HepG2 (cell line): ENCODE measurements at regions not wholly inside any gene's neighbourhood (a gene's known extent, or its start where the extent isn't known, plus 50 kb on each side); places are given as distances from the start of the nearest gene placed in this dataset.

Experiments used
- ATAC-seq: fragments of 200-7000 bp; cut with Tn5 transposase; 3 replicates; pipeline ENCODE4 v1.9.1; 2020; ENCODE audit warnings: mild to moderate bottlenecking, moderate library complexity
- BruUV-seq: library from RNA; stranded (reverse); fragments of 400-500 nt; replicated peaks from 2 replicates; lab custom pipeline; 2021; lab: Mats Ljungman, UMichigan
- CTCF ChIA-PET: fragments of 300-600 bp; formaldehyde crosslinking; extraction: SDS; loops from one replicate; lab custom pipeline; 2021; ENCODE audit warnings: low total read pairs, inconsistent platforms, low intra/inter-chr PET ratio; lab: Yijun Ruan, JAX
- POLR2A ChIA-PET: fragments of 350-600 bp; sonication (Branson Sonifier 250); formaldehyde crosslinking; loops from one replicate; lab custom pipeline; 2020; ENCODE audit warnings: antibody characterized with exemption, inconsistent platforms; lab: Yijun Ruan, JAX
- DNase-seq: peaks from one replicate; pipeline ENCODE4 v3.0.0-alpha.2; 2015; ENCODE audit warnings: low spot score
- FAIRE-seq: peaks from 3 replicates; lab custom pipeline; 2011; peaks lifted over from hg19 to GRCh38; lab: Jason Lieb, UNC
- H2AFZ ChIP-seq: one replicate; pipeline ENCODE4 v1.6.1; 2011; ENCODE audit warnings: low read length, inconsistent platforms
- H3K27ac ChIP-seq: fragments of 300-600 bp; 3 replicates; pipeline ENCODE4 v1.8.0; 2011; ENCODE audit warnings: mixed run types, mild to moderate bottlenecking, mixed read lengths, low read length, inconsistent platforms; ENCODE audit not compliant: insufficient read depth; ENCODE audit errors: extremely low read length
- H3K27me3 ChIP-seq, 2 experiments: fragments of 200-600 bp in 1 of 2; 2 replicates in 1 of 2; 3 replicates in 1 of 2; pipeline versions ENCODE4 v1.6.0 to v1.8.0; 2011; ENCODE audit warnings: low read length in 2 of 2, mild to moderate bottlenecking in 2 of 2, moderate library complexity in 2 of 2, inconsistent platforms in 1 of 2; ENCODE audit not compliant: insufficient read depth in 2 of 2, control insufficient read depth in 1 of 2
- H3K36me3 ChIP-seq, 2 experiments: fragments of 200-600 bp in 1 of 2; replicated peaks in 1 of 2; 2 replicates in 1 of 2; 3 replicates in 1 of 2; pipeline versions ENCODE4 v1.5.1 to v1.8.0; 2011; ENCODE audit warnings: low read length in 2 of 2, inconsistent platforms in 1 of 2; ENCODE audit not compliant: insufficient read depth in 2 of 2, control insufficient read depth in 1 of 2
- H3K4me1 ChIP-seq: 2 replicates; pipeline ENCODE4 v1.5.1; 2012; ENCODE audit warnings: low read length, inconsistent platforms; ENCODE audit not compliant: insufficient read depth
- H3K4me2 ChIP-seq: 2 replicates; pipeline ENCODE4 v1.6.0; 2011; ENCODE audit warnings: low read depth, low read length, inconsistent platforms
- H3K4me3 ChIP-seq, 3 experiments: fragments of 200-600 bp in 1 of 3; sonication (generic), shearing (Covaris generic) in 1 of 3; replicated peaks in 1 of 3; 2 replicates each; pipeline ENCODE4 v1.5.1; 2011 to 2016; ENCODE audit warnings: low read length in 3 of 3, inconsistent platforms in 2 of 3, low read depth in 2 of 3, mild to moderate bottlenecking in 2 of 3, control low read depth in 1 of 3, mixed read lengths in 1 of 3; ENCODE audit not compliant: insufficient read depth in 1 of 3
- H3K79me2 ChIP-seq: one replicate; pipeline ENCODE4 v1.6.1; 2011; ENCODE audit warnings: low read length, inconsistent platforms; ENCODE audit not compliant: insufficient read depth
- H3K9ac ChIP-seq: 2 replicates; pipeline ENCODE4 v1.6.0; 2011; ENCODE audit warnings: mild to moderate bottlenecking, low read depth, low read length, inconsistent platforms; ENCODE audit not compliant: insufficient read depth
- H3K9me3 ChIP-seq: 2 replicates; pipeline ENCODE4 v1.5.1; 2012; ENCODE audit warnings: mild to moderate bottlenecking, low read length
- H4K20me1 ChIP-seq: 2 replicates; pipeline ENCODE4 v1.6.0; 2011; ENCODE audit warnings: inconsistent platforms, mild to moderate bottlenecking, low read length, moderate library complexity; ENCODE audit not compliant: insufficient read depth
- CCAR2 ChIP-seq: fragments of 200-400 bp; formaldehyde crosslinking; optimal IDR thresholded peaks from 2 replicates; pipeline ENCODE3; 2018; ENCODE audit warnings: low read depth, mild to moderate bottlenecking, low read length, moderate library complexity
- HMG20A ChIP-seq: IDR thresholded peaks from 2 replicates; pipeline ENCODE4 v1.6.1; 2016; ENCODE audit warnings: borderline replicate concordance
- ZC3H4 ChIP-seq: sonication (generic); formaldehyde crosslinking; IDR thresholded peaks from 2 replicates; pipeline ENCODE4 v1.4.0; 2020; ENCODE audit warnings: missing genetic modification reagents, borderline replicate concordance
- ZNF329 ChIP-seq: sonication (generic); formaldehyde crosslinking; IDR thresholded peaks from 2 replicates; pipeline ENCODE4 v1.9.0; 2021; ENCODE audit warnings: low read depth, mild to moderate bottlenecking, missing genetic modification reagents
- ZNF343 ChIP-seq: sonication (generic); formaldehyde crosslinking; IDR thresholded peaks from 2 replicates; pipeline ENCODE4 v1.4.0; 2020; ENCODE audit warnings: mild to moderate bottlenecking, missing genetic modification reagents
- ZSCAN25 ChIP-seq: sonication (generic); formaldehyde crosslinking; IDR thresholded peaks from 2 replicates; pipeline ENCODE4 v1.8.0; 2022; ENCODE audit warnings: mild to moderate bottlenecking, missing genetic modification reagents
- WGBS: methylation state at CpG from one replicate; pipeline ENCODE4 v1.1.6; 2017; ENCODE audit warnings: low lambda C conversion rate; 5-methylcytosine and 5-hydroxymethylcytosine counted together
- in situ Hi-C: cut with HindIII; loops from 2 replicates; pipeline ENCODE4 v1.10.0; 2017; ENCODE audit warnings: low pct_unique_long_range_greater_than_20kb; ENCODE audit not compliant: extremely low pct_ligation_motif_present
- intact Hi-C: fragments of 100-400 bp; cut with micrococcal nuclease; formaldehyde crosslinking; loops from one replicate; pipeline ENCODE4 v1.10.0; 2022; ENCODE audit not compliant: unreplicated experiment
- TF ChIP-seq, protein P1 (sequence below): sonication (generic); formaldehyde crosslinking; IDR thresholded peaks from 2 replicates; pipeline ENCODE4 v1.5.0; 2020; ENCODE audit warnings: missing genetic modification reagents
- TF ChIP-seq, protein P2 (sequence below): sonication (generic); formaldehyde crosslinking; IDR thresholded peaks from 2 replicates; pipeline ENCODE4 v1.9.0; 2021; ENCODE audit warnings: missing genetic modification reagents, mild to moderate bottlenecking, borderline replicate concordance

GRCh38 chr2:163370169-163370886, 365.5 kb downstream of the FIGN start:
- 53% methylated on average over 4 of the region's 4 CpGs for WGBS
- ATAC-seq (no peak), FAIRE-seq (no peak), DNase-seq (no peak)
- Histone ChIP-seq H3K27me3 (no peaks in the 10 kb centered on the region), H3K9me3 (no peaks in the 10 kb centered on the region), H2AFZ (no peak overlapping the region), H3K27ac (no peak overlapping the region), H3K36me3 (no peaks in the 10 kb centered on the region), H3K4me1 (no peaks in the 10 kb centered on the region), H3K4me2 (no peak overlapping the region), H3K9ac (no peak overlapping the region)
- intact Hi-C loops = no loop called here
- POLR2A ChIA-PET = no interaction called here
- in situ Hi-C loops = no loop called here
- no peak for TF ChIP-seq ZC3H4
- TF ChIP-seq, protein P1, sequence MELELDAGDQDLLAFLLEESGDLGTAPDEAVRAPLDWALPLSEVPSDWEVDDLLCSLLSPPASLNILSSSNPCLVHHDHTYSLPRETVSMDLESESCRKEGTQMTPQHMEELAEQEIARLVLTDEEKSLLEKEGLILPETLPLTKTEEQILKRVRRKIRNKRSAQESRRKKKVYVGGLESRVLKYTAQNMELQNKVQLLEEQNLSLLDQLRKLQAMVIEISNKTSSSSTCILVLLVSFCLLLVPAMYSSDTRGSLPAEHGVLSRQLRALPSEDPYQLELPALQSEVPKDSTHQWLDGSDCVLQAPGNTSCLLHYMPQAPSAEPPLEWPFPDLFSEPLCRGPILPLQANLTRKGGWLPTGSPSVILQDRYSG (CRISPR knock-in tag) = no peak
- TF ChIP-seq ZNF343 (CRISPR knock-in tag) = no peak
- no peak for TF ChIP-seq ZNF329 (CRISPR knock-in tag)
- TF ChIP-seq ZSCAN25 = no peak
- no peak for TF ChIP-seq CCAR2
- TF ChIP-seq, protein P2, sequence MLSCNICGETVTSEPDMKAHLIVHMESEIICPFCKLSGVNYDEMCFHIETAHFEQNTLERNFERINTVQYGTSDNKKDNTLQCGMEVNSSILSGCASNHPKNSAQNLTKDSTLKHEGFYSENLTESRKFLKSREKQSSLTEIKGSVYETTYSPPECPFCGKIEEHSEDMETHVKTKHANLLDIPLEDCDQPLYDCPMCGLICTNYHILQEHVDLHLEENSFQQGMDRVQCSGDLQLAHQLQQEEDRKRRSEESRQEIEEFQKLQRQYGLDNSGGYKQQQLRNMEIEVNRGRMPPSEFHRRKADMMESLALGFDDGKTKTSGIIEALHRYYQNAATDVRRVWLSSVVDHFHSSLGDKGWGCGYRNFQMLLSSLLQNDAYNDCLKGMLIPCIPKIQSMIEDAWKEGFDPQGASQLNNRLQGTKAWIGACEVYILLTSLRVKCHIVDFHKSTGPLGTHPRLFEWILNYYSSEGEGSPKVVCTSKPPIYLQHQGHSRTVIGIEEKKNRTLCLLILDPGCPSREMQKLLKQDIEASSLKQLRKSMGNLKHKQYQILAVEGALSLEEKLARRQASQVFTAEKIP = no peak
- no peak for TF ChIP-seq HMG20A
- TF ChIP-seq, all 625 proteins: peak for 0
- CTCF ChIA-PET = no interaction called here
- no TSS peak for BruUV-seq
- no peak overlapping the region for H3K4me3 ChIP-seq
- H3K79me2 ChIP-seq = no peaks in the 10 kb centered on the region
- H4K20me1 ChIP-seq = no peaks in the 10 kb centered on the region
